ENCODE measurements at regions not wholly inside any gene's neighbourhood (a gene's known extent, or its start where the extent isn't known, plus 50 kb on each side); places are given as distances from the start of the nearest gene placed in this dataset.

- TF ChIP-seq, protein P1, sequence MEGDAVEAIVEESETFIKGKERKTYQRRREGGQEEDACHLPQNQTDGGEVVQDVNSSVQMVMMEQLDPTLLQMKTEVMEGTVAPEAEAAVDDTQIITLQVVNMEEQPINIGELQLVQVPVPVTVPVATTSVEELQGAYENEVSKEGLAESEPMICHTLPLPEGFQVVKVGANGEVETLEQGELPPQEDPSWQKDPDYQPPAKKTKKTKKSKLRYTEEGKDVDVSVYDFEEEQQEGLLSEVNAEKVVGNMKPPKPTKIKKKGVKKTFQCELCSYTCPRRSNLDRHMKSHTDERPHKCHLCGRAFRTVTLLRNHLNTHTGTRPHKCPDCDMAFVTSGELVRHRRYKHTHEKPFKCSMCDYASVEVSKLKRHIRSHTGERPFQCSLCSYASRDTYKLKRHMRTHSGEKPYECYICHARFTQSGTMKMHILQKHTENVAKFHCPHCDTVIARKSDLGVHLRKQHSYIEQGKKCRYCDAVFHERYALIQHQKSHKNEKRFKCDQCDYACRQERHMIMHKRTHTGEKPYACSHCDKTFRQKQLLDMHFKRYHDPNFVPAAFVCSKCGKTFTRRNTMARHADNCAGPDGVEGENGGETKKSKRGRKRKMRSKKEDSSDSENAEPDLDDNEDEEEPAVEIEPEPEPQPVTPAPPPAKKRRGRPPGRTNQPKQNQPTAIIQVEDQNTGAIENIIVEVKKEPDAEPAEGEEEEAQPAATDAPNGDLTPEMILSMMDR (IDR thresholded peaks at IDR 0.05), result no peak
- TF ChIP-seq NFIC (IDR thresholded peaks at IDR 0.05; ENCODE audit: borderline replicate concordance) (no peak), REST (IDR thresholded peaks at IDR 0.05; ENCODE audit: low read depth, low read length) (no peak), FOXM1 (IDR thresholded peaks at IDR 0.05; ENCODE audit: low read depth) (no peak)
Measured at GRCh38 chr16:73426433-73427160, 378.7 kb upstream of the ZFHX3 start (continued).

DNA sequence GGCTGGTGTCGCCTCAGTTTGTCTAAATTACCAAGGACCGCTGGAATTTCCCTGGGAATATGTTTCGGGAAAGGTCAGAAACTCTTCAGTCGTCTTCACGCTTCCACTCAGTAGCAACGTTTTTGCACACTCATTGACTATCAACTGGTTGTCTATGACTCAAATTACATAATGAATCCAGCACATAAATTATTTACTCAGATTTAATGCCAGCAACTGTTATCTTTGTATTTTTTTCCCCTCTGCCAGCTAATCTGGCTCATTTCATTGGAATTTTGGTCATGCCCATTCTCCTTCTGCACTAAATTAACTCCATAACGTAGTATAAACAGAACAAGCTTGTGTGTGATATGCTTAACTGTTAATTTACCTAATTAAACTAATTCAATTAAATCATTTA lies 372.7 kb upstream of the ZFHX3 start:
- H3K27ac ChIP-seq (ENCODE audit: low read depth in 2 of 2, low read length in 1 of 2), result no peak overlapping the region
- no peaks in the 10 kb centered on the region for H3K27me3 ChIP-seq (ENCODE audit: insufficient read depth)
- no peaks in the 10 kb centered on the region for H3K79me2 ChIP-seq (ENCODE audit: insufficient read depth)
- no peaks in the 10 kb centered on the region for H4K20me1 ChIP-seq (ENCODE audit: insufficient read depth)
- no peaks in the 10 kb centered on the region for H3K9me2 ChIP-seq
- no peak overlapping the region for H3K9ac ChIP-seq
- H2AFZ ChIP-seq (ENCODE audit: low read depth), result no peak overlapping the region
- WGBS (ENCODE audit: low lambda C conversion rate), result 39% methylated on average over 7 of the region's 7 CpGs
- H3K4me2 ChIP-seq, result no peak overlapping the region
- TF ChIP-seq TEAD4 (IDR thresholded peaks at IDR 0.05; ENCODE audit: borderline replicate concordance, insufficient read depth), result no peak
- TF ChIP-seq TAF1 (IDR thresholded peaks at IDR 0.05; ENCODE audit: borderline replicate concordance, low read depth, low read length), result no peak
- TF ChIP-seq NFIC (IDR thresholded peaks at IDR 0.05; ENCODE audit: borderline replicate concordance), result no peak
- no peak for TF ChIP-seq NRF1 (IDR thresholded peaks at IDR 0.05; ENCODE audit: low read depth, low read length)
- no peak for TF ChIP-seq MXI1 (IDR thresholded peaks at IDR 0.05; ENCODE audit: low read depth, low read length)
- H3K36me3 ChIP-seq (replicated peaks in 1 of 2; ENCODE audit: control insufficient read depth in 1 of 2, insufficient read depth in 2 of 2, low read length in 1 of 2), result no peaks in the 10 kb centered on the region
- no peaks in the 10 kb centered on the region for H3K4me1 ChIP-seq (ENCODE audit: control insufficient read depth in 1 of 2, insufficient read depth in 2 of 2, low read depth in 1 of 2, low read length in 1 of 2)
- no peak overlapping the region for H3K4me3 ChIP-seq (ENCODE audit: low read depth in 2 of 2, low read length in 1 of 2)
- H3K9me3 ChIP-seq, result no peaks in the 10 kb centered on the region
- POLR2A ChIA-PET, result no interaction called here
- no peak for DNase-seq
- CTCF ChIA-PET, result no interaction called here
- H3F3A ChIP-seq (replicated peaks; ENCODE audit: insufficient read depth), result no peaks in the 10 kb centered on the region

- H3K9me3 ChIP-seq, result no peaks in the 10 kb centered on the region
- TF ChIP-seq TCF12 (IDR thresholded peaks at IDR 0.05), result no peak
- no peak for TF ChIP-seq RAD21 (IDR thresholded peaks at IDR 0.05; ENCODE audit: low read length)
- TF ChIP-seq EZH2phosphoT487 (IDR thresholded peaks at IDR 0.05; ENCODE audit: borderline replicate concordance, low read depth), result no peak
- H2AFZ ChIP-seq (ENCODE audit: low read depth), result no peak overlapping the region
- H3F3A ChIP-seq (replicated peaks; ENCODE audit: insufficient read depth), result no peaks in the 10 kb centered on the region
- CTCF ChIA-PET, result no interaction called here
- WGBS (ENCODE audit: low lambda C conversion rate), result 49% methylated on average over 5 of the region's 8 CpGs
- no peaks in the 10 kb centered on the region for H3K9me2 ChIP-seq
- H4K20me1 ChIP-seq (ENCODE audit: insufficient read depth), result no peaks in the 10 kb centered on the region
- no peak overlapping the region for H3K4me2 ChIP-seq
- POLR2A ChIA-PET, result no interaction called here
- H3K27me3 ChIP-seq (ENCODE audit: insufficient read depth), result no peaks in the 10 kb centered on the region
- H3K27ac ChIP-seq (ENCODE audit: low read depth in 2 of 2, low read length in 1 of 2), result no peak overlapping the region
- no peak for DNase-seq
- no peak overlapping the region for H3K4me3 ChIP-seq (ENCODE audit: low read depth in 2 of 2, low read length in 1 of 2)
- H3K9ac ChIP-seq, result no peak overlapping the region
- H3K79me2 ChIP-seq (ENCODE audit: insufficient read depth), result no peaks in the 10 kb centered on the region
- H3K4me1 ChIP-seq (ENCODE audit: control insufficient read depth in 1 of 2, insufficient read depth in 2 of 2, low read depth in 1 of 2, low read length in 1 of 2), result no peaks in the 10 kb centered on the region
- no peaks in the 10 kb centered on the region for H3K36me3 ChIP-seq (replicated peaks in 1 of 2; ENCODE audit: control insufficient read depth in 1 of 2, insufficient read depth in 2 of 2, low read length in 1 of 2)
Measured at GRCh38 chr16:73420244-73420643, 372.3 kb upstream of the ZFHX3 start.

Measured in SK-N-SH (cell line).